Activated CD8-positive, alpha-beta T cell treated with anti-CD3 and anti-CD28 coated beads for 36 hours (primary cell): ENCODE measurements at regions not wholly inside any gene's neighbourhood (a gene's known extent, or its start where the extent isn't known, plus 50 kb on each side); places are given as distances from the start of the nearest gene placed in this dataset.

ENCODE experiments used
- ATAC-seq: fragments of 200-7000 bp; cut with Tn5 transposase; one replicate; pipeline ENCODE4 v1.10.0; 2021; ENCODE audit warnings: mild to moderate bottlenecking, moderate library complexity
- CTCF ChIA-PET: fragments of 350-600 bp; sonication (Branson Sonifier 250); formaldehyde crosslinking; loops from one replicate; lab custom pipeline; 2021; ENCODE audit warnings: antibody characterized with exemption; lab: Charles Lee
- POLR2A ChIA-PET: fragments of 350-600 bp; sonication (Branson Sonifier 250); formaldehyde crosslinking; loops from one replicate; lab custom pipeline; 2021; ENCODE audit warnings: antibody characterized with exemption; lab: Charles Lee
- DNase-seq: peaks from one replicate; pipeline ENCODE4 v3.0.0-alpha.2; 2020
- H3K27ac Mint-ChIP-seq: one replicate; pipeline ENCODE4 v1.8.0; 2021; ENCODE audit warnings: mild to moderate bottlenecking, mixed read lengths
- H3K27me3 Mint-ChIP-seq: one replicate; pipeline ENCODE4 v1.8.0; 2021; ENCODE audit warnings: mixed read lengths
- H3K36me3 Mint-ChIP-seq: one replicate; pipeline ENCODE4 v1.8.0; 2021; ENCODE audit warnings: low read depth, mixed read lengths
- H3K4me1 Mint-ChIP-seq: one replicate; pipeline ENCODE4 v1.8.0; 2021; ENCODE audit warnings: low read depth, mixed read lengths
- H3K4me3 Mint-ChIP-seq: one replicate; pipeline ENCODE4 v1.8.0; 2021; ENCODE audit warnings: mild to moderate bottlenecking, moderate library complexity, mixed read lengths
- H3K9me3 Mint-ChIP-seq: one replicate; pipeline ENCODE4 v1.8.0; 2021; ENCODE audit warnings: mixed read lengths
- intact Hi-C: fragments of 100-400 bp; cut with micrococcal nuclease; formaldehyde crosslinking; loops from one replicate; pipeline ENCODE4 v1.10.0; 2022
- TF ChIP-seq, protein P1 (sequence below): fragments of 200-600 bp; IDR thresholded peaks from one replicate; pipeline ENCODE4 v1.8.0; 2022; ENCODE audit warnings: antibody characterized with exemption, mild to moderate bottlenecking

DNA sequence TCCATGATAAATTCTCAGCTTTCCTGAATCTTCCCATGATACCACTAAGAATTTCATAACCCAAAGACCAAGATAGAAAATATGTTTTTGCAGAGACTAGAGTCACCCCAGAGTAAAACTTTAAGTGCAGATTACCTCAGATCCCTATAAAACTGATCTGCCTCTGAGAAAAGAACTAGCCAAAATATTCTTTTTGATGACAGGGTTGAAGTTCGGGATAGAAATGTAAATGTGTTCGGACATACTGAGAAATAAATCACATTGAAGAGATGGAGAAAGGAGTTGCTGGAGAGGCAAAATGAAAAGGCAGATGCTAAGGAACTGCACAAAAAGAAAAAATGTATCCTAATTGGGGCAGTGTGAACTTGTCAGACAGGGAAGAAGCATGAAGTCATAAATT, 501.8 kb downstream of the ANKRD50 start:
- DNase-seq (no peak), ATAC-seq (no peak)
- H3K36me3 Mint-ChIP-seq, result no peaks in the 10 kb centered on the region
- TF ChIP-seq, protein P1, sequence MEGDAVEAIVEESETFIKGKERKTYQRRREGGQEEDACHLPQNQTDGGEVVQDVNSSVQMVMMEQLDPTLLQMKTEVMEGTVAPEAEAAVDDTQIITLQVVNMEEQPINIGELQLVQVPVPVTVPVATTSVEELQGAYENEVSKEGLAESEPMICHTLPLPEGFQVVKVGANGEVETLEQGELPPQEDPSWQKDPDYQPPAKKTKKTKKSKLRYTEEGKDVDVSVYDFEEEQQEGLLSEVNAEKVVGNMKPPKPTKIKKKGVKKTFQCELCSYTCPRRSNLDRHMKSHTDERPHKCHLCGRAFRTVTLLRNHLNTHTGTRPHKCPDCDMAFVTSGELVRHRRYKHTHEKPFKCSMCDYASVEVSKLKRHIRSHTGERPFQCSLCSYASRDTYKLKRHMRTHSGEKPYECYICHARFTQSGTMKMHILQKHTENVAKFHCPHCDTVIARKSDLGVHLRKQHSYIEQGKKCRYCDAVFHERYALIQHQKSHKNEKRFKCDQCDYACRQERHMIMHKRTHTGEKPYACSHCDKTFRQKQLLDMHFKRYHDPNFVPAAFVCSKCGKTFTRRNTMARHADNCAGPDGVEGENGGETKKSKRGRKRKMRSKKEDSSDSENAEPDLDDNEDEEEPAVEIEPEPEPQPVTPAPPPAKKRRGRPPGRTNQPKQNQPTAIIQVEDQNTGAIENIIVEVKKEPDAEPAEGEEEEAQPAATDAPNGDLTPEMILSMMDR, result no peak
- POLR2A ChIA-PET, result no interaction called here
- no peaks in the 10 kb centered on the region for H3K4me1 Mint-ChIP-seq
- CTCF ChIA-PET, result no interaction called here
- no peak overlapping the region for H3K4me3 Mint-ChIP-seq
- H3K27ac Mint-ChIP-seq, result no peak overlapping the region
- intact Hi-C loops, result no loop called here
- H3K9me3 Mint-ChIP-seq, result no peaks in the 10 kb centered on the region
- H3K27me3 Mint-ChIP-seq, result no peaks in the 10 kb centered on the region

DNA sequence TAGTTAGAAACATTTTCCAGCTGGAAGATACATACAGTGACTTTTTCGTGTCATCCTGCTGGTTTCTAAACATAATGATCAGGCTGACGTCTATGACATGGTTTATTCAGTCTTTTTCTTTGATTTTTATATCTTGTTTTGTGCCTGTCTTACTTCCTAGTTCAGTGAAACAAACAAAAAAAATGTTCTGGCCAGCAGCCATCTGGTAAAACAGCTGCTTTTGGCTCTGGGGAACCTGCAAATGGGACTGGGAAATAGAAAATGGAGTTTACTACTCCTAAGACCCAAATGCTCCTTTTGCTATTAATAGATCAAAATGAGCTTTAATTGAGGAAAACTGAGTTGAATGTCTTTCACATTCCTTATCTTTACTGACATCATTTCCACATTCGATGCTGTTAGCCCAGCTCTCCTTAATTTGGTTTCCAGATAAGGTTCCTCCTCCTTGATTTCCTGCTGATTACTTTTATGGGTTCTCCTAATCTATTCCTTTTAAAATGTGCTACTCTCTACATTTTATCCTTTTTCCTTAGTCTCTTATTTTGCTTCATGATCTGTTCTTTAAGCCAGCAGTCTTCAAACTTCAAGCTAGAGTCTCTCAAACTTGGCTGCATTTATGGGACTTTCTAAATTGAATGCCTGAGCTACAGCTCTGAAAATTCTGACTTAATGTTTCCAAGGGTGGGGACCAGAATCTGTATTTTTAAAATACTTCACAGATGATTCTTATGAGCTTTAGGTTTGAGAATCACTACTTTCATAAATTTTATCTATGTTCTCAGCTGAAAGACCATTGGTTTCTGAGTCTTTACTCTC, 499.5 kb downstream of the ANKRD50 start:
- ChIA-PET CTCF (no interaction called here), POLR2A (no interaction called here)
- Mint-ChIP-seq H3K36me3 (no peaks in the 10 kb centered on the region), H3K9me3 (no peaks in the 10 kb centered on the region), H3K4me1 (no peaks in the 10 kb centered on the region), H3K27ac (no peak overlapping the region), H3K4me3 (no peak overlapping the region), H3K27me3 (no peaks in the 10 kb centered on the region)
- intact Hi-C loops, result no loop called here
- DNase-seq, result no peak
- TF ChIP-seq, protein P1, result no peak
- no peak for ATAC-seq

DNA sequence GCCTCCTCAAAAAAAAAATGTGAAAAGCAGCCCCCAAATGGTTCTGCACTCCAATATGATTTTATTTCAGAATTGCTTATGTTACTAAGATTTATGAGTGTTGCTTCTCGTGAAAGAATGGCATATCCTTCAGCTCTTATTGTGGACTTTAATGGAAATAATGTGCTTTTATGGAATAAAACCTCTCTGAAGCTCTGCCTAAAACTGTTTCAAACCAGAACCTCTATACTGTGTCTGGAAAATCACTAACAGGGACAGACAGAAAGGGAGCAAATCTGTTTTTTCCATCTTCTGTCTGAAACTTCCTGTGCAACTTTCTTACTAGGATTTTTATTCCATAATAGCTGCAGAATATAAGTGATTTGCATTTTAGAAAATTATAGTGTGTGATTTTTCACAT, 493.1 kb downstream of the ANKRD50 start:
- Mint-ChIP-seq H3K27me3 (no peaks in the 10 kb centered on the region), H3K4me1 (no peaks in the 10 kb centered on the region), H3K27ac (no peak overlapping the region), H3K4me3 (no peak overlapping the region), H3K9me3 (no peaks in the 10 kb centered on the region), H3K36me3 (no peaks in the 10 kb centered on the region)
- no peak for ATAC-seq
- DNase-seq, result no peak
- ChIA-PET CTCF (interaction anchor here (1.1 kb wide), 1 partner anchor 14 kb away, joined by 3 read pairs; no protein-coding TSS in a partner anchor), POLR2A (no interaction called here)
- TF ChIP-seq, protein P1, result no peak
- intact Hi-C loops, result no loop called here

DNA sequence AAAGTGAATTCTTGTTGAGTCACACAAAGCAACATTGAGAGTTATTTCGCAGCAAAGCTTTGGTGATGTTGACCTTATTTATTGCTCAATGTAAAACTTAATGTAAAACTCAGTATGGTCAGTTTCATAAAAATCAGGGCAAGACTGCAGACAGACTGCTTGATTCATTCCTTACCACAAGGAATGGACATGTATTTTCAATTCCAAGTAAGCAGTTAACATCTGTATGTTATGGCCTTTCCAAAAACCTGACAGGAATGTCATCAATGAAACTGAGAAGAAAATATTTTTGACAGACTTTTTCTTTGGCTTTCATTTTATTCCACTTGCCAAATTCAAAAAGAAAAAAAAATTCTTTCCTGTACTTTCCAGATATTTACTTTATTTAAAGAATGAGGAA, 488.3 kb downstream of the ANKRD50 start:
- no peak overlapping the region for H3K4me3 Mint-ChIP-seq

DNA sequence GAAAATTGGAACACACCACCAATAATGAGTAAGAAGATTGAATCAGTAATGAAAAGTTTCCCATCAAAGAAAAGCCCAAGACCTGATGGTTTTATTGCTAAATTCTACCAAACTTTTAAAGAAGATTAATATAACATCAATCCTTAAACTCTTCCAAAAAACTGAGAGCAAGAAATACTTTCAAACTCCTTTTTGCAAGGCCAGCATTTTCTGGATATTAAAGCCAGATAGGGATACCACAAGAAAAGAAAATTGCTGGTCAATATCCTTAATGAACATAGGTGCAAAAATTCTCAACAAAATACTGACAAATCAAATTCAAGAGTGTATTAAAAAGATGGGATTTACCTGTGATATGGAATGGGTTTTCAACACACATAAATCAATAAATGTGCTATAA, 484.6 kb downstream of the ANKRD50 start:
- Mint-ChIP-seq H3K4me1 (no peaks in the 10 kb centered on the region), H3K36me3 (no peaks in the 10 kb centered on the region), H3K4me3 (no peak overlapping the region), H3K9me3 (peaks cover 2% of the 10 kb centered on the region), H3K27ac (no peak overlapping the region), H3K27me3 (no peaks in the 10 kb centered on the region)
- TF ChIP-seq, protein P1, result no peak
- DNase-seq (no peak), ATAC-seq (no peak)
- intact Hi-C loops, result no loop called here
- CTCF ChIA-PET, result no interaction called here
- POLR2A ChIA-PET, result no interaction called here

More for the DNA sequence above, 488.3 kb downstream of the ANKRD50 start:
- Mint-ChIP-seq H3K27ac (no peak overlapping the region), H3K4me1 (no peaks in the 10 kb centered on the region), H3K27me3 (no peaks in the 10 kb centered on the region), H3K9me3 (peaks cover 2% of the 10 kb centered on the region), H3K36me3 (no peaks in the 10 kb centered on the region)
- no peak for DNase-seq
- no peak for ATAC-seq
- CTCF ChIA-PET, result no interaction called here
- TF ChIP-seq, protein P1, result no peak
- POLR2A ChIA-PET, result no interaction called here
- intact Hi-C loops, result no loop called here
